ENCODE measurements at regions not wholly inside any gene's neighbourhood (a gene's known extent, or its start where the extent isn't known, plus 50 kb on each side); places are given as distances from the start of the nearest gene placed in this dataset.
"Not testable (repeated sequence)": the region's sequence is repeated elsewhere in the genome, so short reads cannot be mapped to it uniquely, and the experiment has no call there.

GRCh38 chr21:5066682-5067251, 5454.6 kb upstream of the TPTE start:
- not testable (repeated sequence) for DNase-seq

DNA sequence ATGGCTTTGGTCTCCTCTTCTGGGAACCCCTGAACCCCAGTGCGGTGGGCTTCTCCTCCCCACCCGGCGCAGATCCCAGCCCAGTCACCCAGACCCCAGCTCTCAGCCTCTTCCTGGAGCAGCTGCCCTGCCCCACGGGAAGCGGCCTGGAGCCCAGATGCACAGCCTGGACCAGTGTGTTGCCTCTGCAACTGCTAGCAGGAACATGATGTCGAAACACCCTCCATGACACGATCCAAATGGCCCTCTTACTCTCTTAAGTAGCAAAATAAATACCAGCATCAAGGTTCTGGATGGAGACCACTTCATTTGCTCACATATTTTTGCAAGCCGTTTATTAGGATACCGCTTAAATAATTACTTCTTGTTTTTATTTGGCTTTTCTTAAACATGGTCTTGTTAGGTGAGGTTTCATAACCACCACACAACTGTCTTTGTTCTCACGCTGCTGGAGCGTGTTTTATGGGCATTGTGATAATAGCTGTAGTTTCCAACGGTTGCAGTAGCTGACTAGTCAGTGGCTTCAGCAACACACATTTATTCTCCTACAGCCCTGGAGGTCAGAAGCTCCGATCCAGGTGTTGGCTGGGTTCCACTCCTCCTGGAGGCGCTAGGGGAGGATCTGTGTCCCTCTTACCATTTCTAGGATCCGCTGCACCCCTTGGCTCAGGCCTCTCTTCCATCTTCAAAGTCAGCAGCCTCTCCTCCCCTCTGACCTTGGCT, 5453.9 kb upstream of the TPTE start:
- not testable (repeated sequence) for DNase-seq

DNA sequence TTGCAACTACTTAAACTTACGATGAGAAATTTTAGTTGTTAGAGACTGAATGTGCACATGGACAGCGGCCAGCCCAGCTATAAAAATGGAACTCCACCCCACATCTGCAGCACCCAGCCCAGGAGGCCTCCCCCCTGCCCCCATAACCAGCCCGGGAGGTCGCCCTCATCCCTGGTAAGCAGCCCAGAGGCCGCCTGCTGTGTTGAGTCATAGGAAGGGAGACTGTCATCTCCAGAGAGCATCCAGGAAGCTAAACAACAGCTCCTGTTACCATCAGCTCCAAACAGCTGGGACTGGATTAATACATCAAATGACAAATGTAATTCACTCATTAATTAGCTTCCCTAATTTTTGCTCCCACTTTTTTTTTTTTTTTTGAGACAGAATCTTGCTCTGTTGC, 5452.7 kb upstream of the TPTE start:
- not testable (repeated sequence) for DNase-seq

DNA sequence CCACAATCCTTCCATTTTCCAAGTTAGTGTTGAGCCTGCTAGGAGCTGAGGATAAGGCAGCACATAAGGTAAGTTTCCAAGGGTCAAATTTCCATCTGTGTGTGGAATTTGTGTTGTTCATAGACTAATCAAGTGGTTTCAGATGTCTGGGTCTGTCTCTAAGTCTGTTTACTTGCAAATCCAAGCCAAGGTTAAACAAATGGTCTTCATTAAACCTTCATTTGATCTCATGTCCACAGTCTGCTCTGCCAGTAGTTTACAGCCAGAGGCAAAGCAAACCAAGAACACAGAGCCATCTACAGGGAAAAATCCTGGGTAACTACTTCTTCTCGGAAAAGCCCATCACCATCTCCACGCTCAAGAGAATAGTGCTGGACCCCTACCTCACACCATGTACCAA, 5450.2 kb upstream of the TPTE start:
- not testable (repeated sequence) for DNase-seq

DNA sequence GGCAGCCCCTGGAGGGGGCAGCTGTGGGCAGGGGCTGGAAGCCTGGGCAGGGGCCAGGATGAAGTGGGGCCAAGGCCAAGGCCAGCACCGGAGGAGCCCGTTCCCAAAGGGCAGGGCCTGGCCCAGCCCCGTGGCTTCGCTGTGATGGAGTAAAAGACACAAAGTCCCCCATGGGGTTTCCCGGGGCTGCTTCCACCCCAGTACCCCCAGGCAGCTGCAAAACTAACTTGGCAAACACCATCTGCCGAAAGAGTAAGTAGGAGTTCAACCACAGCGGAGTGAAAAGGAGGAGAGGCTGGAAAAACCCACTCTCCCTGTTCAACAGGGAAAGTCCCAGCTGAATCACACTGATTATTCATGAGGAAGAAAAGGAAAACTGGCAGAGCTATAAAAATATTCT, 5444.5 kb upstream of the TPTE start:
- not testable (repeated sequence) for DNase-seq

DNA sequence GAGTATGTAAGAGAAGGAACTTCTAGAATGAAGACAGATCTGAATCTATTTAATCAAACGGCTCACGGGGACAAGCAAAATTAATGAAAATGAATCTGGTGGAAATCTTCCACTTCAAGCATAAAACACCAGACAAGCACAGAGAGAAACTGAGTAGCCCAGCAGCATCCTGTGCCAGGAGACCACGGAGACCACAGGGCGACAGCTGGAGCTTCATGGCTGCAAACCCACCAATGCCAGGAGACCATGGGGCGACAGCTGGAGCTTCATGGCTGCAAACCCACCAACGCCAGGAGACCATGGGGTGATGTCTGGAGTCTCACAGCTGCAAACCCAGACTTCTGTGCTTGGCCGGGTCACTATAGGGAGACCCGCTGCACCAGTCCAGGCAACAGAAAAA, 5442.0 kb upstream of the TPTE start:
- not testable (repeated sequence) for DNase-seq

GRCh38 chr21:5080015-5080414, 5441.4 kb upstream of the TPTE start:
- DNase-seq, result not testable (repeated sequence)

DNA sequence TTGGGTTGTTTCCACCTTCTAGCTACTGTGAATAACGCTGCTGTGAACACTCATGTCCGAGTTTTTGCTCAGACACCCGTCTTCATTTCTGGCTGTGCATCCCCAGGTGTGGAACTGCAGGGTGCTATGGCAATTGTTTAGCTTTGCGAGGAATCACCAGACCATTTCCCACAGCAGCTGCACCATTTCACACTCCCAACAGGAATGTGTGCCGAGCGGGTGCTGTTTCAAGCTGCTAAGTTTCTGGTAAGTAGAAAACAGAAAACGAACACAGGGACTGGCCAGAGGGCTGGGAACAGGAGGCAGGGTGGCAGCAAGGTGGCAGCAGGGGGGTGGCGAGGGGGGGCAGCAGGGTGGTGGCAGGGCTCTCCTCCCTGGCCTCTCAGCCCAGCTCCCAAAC, 5437.1 kb upstream of the TPTE start:
- not testable (repeated sequence) for DNase-seq

DNA sequence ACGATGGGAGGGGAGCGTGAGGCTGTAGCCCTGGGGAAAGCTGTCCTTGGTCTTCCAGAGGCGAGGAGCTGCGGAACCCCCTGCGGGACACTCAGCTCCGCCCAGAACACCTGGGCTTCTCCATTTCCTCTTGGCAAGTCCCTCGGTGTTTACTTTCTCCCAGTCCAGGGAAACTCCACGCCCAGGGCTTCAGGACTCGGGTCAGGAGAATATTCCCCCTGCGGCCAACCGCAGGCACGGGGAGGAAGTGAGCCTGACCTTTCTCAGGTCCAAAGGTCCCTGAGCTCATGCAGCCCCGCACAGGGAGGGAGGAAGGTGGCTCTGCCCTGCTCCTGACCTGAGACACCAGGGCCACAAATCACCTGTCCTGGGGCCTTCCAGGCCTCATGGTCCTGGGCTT, 5435.9 kb upstream of the TPTE start:
- DNase-seq, result not testable (repeated sequence)

DNA sequence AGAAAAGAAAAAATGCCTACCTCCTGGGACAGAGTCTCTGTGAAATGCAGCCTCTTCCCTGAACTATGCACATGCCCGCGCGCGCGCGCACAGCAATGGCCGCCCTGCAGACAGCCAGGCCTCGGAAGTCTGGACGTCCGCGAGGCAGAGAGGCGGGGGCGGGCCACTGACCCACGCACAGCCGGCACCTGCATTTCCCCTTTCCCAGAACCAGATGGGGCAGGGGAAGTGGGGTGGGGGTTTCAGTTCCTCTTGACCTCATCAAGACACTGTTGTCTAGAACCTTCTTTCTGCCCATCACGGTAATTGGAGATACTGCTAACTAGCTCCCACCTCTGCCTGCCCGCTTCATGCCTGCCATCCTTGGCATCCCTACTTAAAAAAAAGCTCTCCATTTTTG, 5435.0 kb upstream of the TPTE start:
- not testable (repeated sequence) for DNase-seq

GRCh38 chr21:5088820-5089219, 5432.6 kb upstream of the TPTE start:
- not testable (repeated sequence) for DNase-seq

DNA sequence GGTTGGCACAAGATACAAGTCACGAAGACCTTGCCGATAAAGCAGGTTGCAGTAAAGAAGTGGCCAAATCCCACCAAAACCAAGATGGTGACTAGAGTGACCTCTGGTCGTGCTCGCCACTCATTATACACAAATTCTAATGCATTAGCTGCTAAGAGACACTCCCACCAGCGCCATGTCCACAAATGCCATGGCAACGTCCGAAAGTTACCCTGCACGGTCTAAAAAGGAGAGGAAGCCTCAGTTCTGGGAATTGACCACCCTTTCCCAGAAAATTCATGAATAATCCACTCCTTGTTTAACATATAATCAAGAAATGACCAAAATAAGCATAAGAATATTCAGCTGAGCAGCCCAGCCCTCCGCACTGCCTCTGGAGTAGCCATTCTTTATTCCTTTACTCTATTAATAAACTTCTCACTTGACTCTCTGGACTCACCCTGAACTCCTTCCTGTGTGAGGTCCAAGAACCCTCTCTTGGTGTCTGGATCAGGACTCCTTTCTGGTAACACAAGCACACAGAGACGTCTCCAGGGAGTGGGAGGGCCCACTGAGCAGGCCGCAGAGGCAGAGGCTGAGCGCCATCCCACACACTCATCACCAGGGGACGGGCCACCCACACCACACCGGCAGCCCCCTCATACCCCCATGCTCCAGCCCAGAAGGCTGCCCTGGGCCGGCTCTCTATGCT, 5431.8 kb upstream of the TPTE start:
- not testable (repeated sequence) for DNase-seq

GRCh38 chr21:5090132-5091079, 5431.0 kb upstream of the TPTE start:
- not testable (repeated sequence) for DNase-seq

- not testable (repeated sequence) for DNase-seq
Observed at GRCh38 chr21:5091274-5091673, 5430.1 kb upstream of the TPTE start.

DNA sequence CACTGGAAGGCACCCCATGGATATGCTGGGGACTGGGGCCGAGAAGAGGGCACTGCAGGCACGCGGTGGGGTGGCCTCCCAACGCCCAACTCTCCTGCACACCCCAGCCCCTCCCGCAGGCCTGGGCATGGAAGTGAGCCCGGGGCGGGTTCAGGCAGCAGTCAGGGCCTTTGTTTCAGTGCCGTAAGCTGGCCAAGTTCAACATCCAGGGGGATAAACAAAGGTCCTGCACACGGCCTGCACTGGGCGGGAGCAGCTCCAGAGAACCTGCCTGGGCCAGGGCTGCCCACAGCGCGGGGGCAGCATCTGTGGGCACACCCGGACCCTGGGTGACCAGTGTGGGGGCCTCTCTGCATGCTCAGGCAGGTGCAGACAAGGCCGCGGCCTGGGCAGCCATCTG, 5425.8 kb upstream of the TPTE start:
- DNase-seq, result not testable (repeated sequence)

DNA sequence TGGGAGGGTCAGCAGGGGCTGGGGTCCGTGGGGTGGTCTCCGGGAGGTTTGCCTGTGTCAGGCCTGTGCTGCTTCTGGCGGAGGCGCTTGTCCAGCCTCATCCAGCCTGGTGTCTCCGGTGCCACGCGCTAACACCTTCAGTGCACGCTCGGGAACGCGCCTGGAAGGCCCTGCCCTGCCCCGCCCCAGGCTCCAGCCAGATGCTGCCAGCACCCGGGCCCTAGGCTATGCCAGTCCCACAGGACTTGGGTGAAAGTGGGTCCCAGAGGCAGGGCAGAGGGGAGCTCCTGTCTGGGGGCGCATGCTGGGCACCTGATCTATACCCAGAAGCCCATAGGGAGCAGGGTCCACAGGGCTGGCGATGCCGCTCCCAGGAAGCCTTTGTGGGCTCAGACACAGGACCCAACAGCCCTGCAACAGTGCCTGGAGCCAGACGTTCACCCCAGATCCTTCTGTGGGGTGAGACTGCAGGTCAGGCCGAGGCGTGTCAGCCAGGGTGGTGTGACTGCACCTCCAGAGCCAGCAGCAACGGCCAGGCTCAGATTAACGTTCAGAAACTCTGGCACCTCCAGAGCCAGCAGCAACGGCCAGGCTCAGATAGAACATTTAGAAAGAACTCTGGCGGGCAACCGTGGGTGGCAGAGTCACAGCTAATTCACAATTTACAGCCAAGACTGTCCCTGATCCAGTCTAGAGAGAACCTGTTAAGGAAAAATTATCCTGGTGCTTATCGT, 5423.2 kb upstream of the TPTE start:
- DNase-seq, result not testable (repeated sequence)

DNA sequence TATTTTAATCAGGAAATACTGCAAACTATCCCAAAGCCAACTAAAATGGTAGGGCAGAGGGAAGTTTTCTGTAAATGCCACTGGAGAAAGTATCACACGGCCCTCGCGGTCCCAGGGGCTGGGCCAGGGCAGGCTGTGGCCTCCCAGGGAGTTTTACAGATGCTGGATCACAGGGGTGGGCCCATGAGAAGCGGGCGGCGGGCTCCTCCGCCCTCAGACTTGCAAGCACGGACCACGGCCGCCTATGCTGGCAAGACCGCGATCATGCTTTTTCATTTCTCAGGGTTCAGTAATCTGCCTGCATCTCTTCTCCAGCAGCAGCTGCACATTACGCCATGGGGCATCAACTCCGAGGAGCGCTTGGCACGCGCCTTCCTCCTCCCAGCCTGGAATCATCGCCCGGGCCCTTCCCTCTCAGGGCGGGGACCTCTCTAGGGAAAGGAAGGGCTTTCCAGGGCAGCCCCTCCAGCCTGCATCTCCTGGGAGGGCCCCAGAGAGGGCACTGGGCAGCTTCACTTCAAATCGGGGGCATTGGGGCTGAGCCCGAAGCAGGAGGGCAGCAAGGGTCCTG, 5420.7 kb upstream of the TPTE start:
- DNase-seq, result not testable (repeated sequence)

DNA sequence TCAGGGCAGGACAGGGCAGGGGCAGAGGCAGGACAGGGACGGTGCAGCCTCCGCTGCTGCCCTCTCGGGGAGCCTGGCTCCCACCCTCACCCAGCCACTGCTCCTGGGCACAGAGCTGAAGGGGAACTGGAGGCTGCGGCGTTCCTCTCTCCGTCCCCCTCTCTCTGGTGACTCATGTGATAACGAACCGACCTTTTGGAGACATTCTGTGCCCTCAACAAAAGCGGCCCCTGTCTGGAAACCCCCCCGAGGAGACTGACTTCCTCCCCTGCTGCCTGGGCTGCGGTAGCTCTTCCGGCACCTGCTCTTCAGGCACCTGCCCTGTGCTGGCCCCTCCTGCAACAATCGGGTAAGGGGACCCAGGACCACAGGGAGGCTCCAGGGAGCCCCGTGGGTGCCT, 5419.6 kb upstream of the TPTE start:
- DNase-seq, result peak; percentile 84

- DNase-seq, result not testable (repeated sequence)
Observed at GRCh38 chr21:5103880-5104561, 5417.4 kb upstream of the TPTE start.

DNA sequence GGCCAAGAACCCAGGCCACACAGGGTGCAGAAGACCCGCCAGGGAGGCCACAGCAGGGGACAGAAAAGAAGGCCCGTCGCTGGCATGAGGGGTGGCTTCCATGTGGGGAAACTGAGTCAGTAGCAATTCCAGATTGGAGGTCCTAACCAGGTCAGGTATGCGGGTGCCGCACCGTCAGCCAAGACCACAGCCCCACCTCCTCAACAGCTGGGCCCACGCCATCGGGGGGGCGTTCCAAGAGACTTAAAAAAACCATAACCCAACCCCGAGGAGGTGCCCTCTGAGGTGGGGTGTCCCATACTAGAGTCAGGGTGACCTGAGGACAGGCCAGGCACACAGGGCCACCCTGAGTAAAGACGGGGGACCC, 5416.8 kb upstream of the TPTE start:
- DNase-seq, result not testable (repeated sequence)

Measured in CD4-positive, alpha-beta T cell treated with Interleukin-6 for 4 hours (primary cell).